Activated CD8-positive, alpha-beta memory T cell treated with anti-CD3 and anti-CD28 coated beads for 1 hour (primary cell): ENCODE measurements at regions not wholly inside any gene's neighbourhood (a gene's known extent, or its start where the extent isn't known, plus 50 kb on each side); places are given as distances from the start of the nearest gene placed in this dataset.
"Not testable (repeated sequence)": the region's sequence is repeated elsewhere in the genome, so short reads cannot be mapped to it uniquely, and the experiment has no call there.

Experiments
- DNase-seq, 2 donors: peaks; one replicate each; pipeline ENCODE4 v3.0.0-alpha.2; 2020; ENCODE audit warnings: low read depth in 1 of 2; ENCODE audit errors: extremely low read depth in 1 of 2

GRCh38 chr6:102995491-102995890 lies 1602.0 kb downstream of the GRIK2 start:
- no peak for DNase-seq

GRCh38 chr6:102994866-102995265 lies 1601.4 kb downstream of the GRIK2 start:
- no peak for DNase-seq

GRCh38 chr6:102986086-102986485 lies 1592.6 kb downstream of the GRIK2 start:
- no peak for DNase-seq

- no peak for DNase-seq
These were observed 1590.8 kb downstream of the GRIK2 start for GRCh38 chr6:102984357-102984756.

- no peak for DNase-seq
These were observed 1588.0 kb downstream of the GRIK2 start for GRCh38 chr6:102981490-102982015.

- no peak for DNase-seq
These were observed 1587.4 kb downstream of the GRIK2 start for GRCh38 chr6:102980951-102981350.

GRCh38 chr6:102961902-102962301 lies 1568.4 kb downstream of the GRIK2 start:
- no peak for DNase-seq

GRCh38 chr6:102950967-102951366 lies 1557.5 kb downstream of the GRIK2 start:
- DNase-seq, result no peak

- no peak for DNase-seq
These were observed 1551.0 kb downstream of the GRIK2 start for GRCh38 chr6:102944475-102944874.

- DNase-seq, result no peak
These were observed 1548.7 kb downstream of the GRIK2 start for GRCh38 chr6:102942206-102942605.

- no peak for DNase-seq
These were observed 1543.5 kb downstream of the GRIK2 start for GRCh38 chr6:102936959-102937358.

GRCh38 chr6:102928109-102928508 lies 1534.6 kb downstream of the GRIK2 start:
- DNase-seq, result no peak

- no peak for DNase-seq
These were observed 1524.7 kb downstream of the GRIK2 start for GRCh38 chr6:102918161-102918560.

- DNase-seq, result no peak
These were observed 1518.1 kb downstream of the GRIK2 start for GRCh38 chr6:102911571-102911970.

- not testable (repeated sequence) for DNase-seq
These were observed 1517.2 kb downstream of the GRIK2 start for GRCh38 chr6:102910701-102911139.

- no peak for DNase-seq
These were observed 1513.7 kb downstream of the GRIK2 start for GRCh38 chr6:102907181-102907580.

- DNase-seq, result no peak
These were observed 1509.0 kb downstream of the GRIK2 start for GRCh38 chr6:102902471-102902870.

- DNase-seq, result no peak
These were observed 1502.2 kb downstream of the GRIK2 start for GRCh38 chr6:102895683-102896082.

- DNase-seq, result no peak
These were observed 1491.7 kb downstream of the GRIK2 start for GRCh38 chr6:102885165-102885564.

GRCh38 chr6:102853249-102853955 lies 1459.9 kb downstream of the GRIK2 start:
- DNase-seq, result no peak

GRCh38 chr6:102848796-102849195 lies 1455.3 kb downstream of the GRIK2 start:
- DNase-seq, result no peak

GRCh38 chr6:102848210-102848609 lies 1454.7 kb downstream of the GRIK2 start:
- DNase-seq, result no peak

- no peak for DNase-seq
These were observed 1447.6 kb downstream of the GRIK2 start for GRCh38 chr6:102841060-102841459.
